ENCODE measurements at regions not wholly inside any gene's neighbourhood (a gene's known extent, or its start where the extent isn't known, plus 50 kb on each side); places are given as distances from the start of the nearest gene placed in this dataset.

DNA sequence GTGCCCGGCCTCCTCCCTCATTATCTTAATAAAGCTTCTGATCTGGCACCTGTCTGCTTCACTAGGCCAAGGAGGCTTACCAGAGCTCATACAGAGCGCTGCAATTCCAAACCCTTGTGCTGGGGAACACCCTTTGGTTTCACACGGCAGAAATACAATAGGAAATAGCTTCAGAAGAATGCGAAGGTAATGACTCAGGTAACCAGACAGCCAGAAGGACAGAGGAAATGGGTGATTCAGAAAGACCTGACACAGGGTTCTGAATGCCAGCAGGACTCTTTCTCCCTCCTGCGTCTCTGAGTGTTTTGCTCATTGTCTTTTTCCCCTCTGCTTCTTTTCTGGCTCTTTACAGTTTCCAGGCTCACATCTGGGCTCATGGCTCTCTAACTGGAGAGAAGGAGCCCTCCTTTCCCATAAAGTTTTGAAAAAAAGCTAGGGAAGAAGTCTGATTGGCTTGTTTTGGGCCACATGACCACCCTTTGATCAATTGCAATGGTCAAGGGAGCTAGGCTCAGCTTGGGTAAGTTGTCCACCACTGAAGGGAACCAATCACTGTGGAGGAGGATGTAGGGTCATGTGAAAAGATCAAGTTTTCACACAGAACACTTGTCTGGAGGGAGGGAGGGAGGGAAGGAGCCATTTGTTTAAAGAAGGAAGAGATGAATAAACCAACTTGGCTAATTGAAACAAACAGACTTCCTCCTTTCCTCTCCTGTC, 90.5 kb upstream of the UPP2 start (continued):
- no peak for TF ChIP-seq RFX5 (IDR thresholded peaks at IDR 0.05; ENCODE audit: borderline replicate concordance, low read depth, low read length)
- no peak for TF ChIP-seq RNF2 (IDR thresholded peaks at IDR 0.05; ENCODE audit: borderline replicate concordance, low read depth, low read length, missing control alignments, poor library complexity, severe bottlenecking)
- TF ChIP-seq, protein P1, sequence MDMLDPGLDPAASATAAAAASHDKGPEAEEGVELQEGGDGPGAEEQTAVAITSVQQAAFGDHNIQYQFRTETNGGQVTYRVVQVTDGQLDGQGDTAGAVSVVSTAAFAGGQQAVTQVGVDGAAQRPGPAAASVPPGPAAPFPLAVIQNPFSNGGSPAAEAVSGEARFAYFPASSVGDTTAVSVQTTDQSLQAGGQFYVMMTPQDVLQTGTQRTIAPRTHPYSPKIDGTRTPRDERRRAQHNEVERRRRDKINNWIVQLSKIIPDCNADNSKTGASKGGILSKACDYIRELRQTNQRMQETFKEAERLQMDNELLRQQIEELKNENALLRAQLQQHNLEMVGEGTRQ (IDR thresholded peaks at IDR 0.05; ENCODE audit: low read length), result peak; percentile 46; the same call in 1 of the 2 replicates
- TF ChIP-seq ZNF274 (IDR thresholded peaks at IDR 0.05; ENCODE audit: borderline replicate concordance, extremely low read depth, low read length), result no peak
- peak; percentile 73; the same call in 1 of the 2 replicates for TF ChIP-seq JUND (IDR thresholded peaks at IDR 0.05; ENCODE audit: low read length)
- TF ChIP-seq ASH2L (IDR thresholded peaks at IDR 0.05; ENCODE audit: low read length), result no peak
- TF ChIP-seq EGR1 (IDR thresholded peaks at IDR 0.05; ENCODE audit: borderline replicate concordance, low read depth, low read length), result peak; percentile 8; the same call in 1 of the 2 replicates
- TF ChIP-seq EP300 (IDR thresholded peaks at IDR 0.05; ENCODE audit: borderline replicate concordance in 1 of 2, low read depth in 2 of 2, low read length in 2 of 2), result peak in 1 of 2 experiments; percentile 62; a peak in 2 of 3 replicates
- TF ChIP-seq RAD21 (IDR thresholded peaks at IDR 0.05 in 1 of 2, conservative IDR thresholded peaks at IDR 0.05 in 1 of 2; ENCODE audit: low read depth in 2 of 2, low read length in 2 of 2), result no peak
- TF ChIP-seq RXRA (IDR thresholded peaks at IDR 0.05; ENCODE audit: insufficient read depth, low read depth, low read length), result no peak
- TF ChIP-seq, protein P2, sequence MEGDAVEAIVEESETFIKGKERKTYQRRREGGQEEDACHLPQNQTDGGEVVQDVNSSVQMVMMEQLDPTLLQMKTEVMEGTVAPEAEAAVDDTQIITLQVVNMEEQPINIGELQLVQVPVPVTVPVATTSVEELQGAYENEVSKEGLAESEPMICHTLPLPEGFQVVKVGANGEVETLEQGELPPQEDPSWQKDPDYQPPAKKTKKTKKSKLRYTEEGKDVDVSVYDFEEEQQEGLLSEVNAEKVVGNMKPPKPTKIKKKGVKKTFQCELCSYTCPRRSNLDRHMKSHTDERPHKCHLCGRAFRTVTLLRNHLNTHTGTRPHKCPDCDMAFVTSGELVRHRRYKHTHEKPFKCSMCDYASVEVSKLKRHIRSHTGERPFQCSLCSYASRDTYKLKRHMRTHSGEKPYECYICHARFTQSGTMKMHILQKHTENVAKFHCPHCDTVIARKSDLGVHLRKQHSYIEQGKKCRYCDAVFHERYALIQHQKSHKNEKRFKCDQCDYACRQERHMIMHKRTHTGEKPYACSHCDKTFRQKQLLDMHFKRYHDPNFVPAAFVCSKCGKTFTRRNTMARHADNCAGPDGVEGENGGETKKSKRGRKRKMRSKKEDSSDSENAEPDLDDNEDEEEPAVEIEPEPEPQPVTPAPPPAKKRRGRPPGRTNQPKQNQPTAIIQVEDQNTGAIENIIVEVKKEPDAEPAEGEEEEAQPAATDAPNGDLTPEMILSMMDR (IDR thresholded peaks at IDR 0.05; ENCODE audit: control extremely low read depth in 1 of 3, insufficient read depth in 1 of 3, low read depth in 1 of 3, low read length in 3 of 3), result no peak
- TF ChIP-seq FOSL1 (IDR thresholded peaks at IDR 0.05; ENCODE audit: insufficient read depth, low read depth, low read length), result no peak
- TF ChIP-seq TAF7 (optimal IDR thresholded peaks at IDR 0.05; ENCODE audit: borderline replicate concordance, low read depth, low read length), result no peak
- peak; percentile 60 for TF ChIP-seq NANOG (IDR thresholded peaks at IDR 0.05; ENCODE audit: insufficient read depth, low read depth, low read length, poor library complexity, severe bottlenecking)
- TF ChIP-seq BCL11A (IDR thresholded peaks at IDR 0.05; ENCODE audit: low read depth in 2 of 2, low read length in 2 of 2), result peak in 1 of 2 experiments; percentile 17
- TF ChIP-seq YY1 (IDR thresholded peaks at IDR 0.05; ENCODE audit: low read depth, low read length), result no peak
- no peak for TF ChIP-seq SIRT6 (IDR thresholded peaks at IDR 0.05; ENCODE audit: low read length)

Measured in H1 (cell line).